ENCODE measurements at regions not wholly inside any gene's neighbourhood (a gene's known extent, or its start where the extent isn't known, plus 50 kb on each side); places are given as distances from the start of the nearest gene placed in this dataset.

GRCh38 chr6:53984163-53984562, 127.1 kb upstream of the MLIP start:
- no peak for DNase-seq (ENCODE audit: extremely low spot score)
- ChIA-PET CTCF (no interaction called here), POLR2A (no interaction called here)
- TF ChIP-seq FOXK2 (IDR thresholded peaks at IDR 0.05) (no peak), CTBP1 (IDR thresholded peaks at IDR 0.05; ENCODE audit: borderline replicate concordance) (no peak), TARDBP (IDR thresholded peaks at IDR 0.05) (no peak), ELF4 (IDR thresholded peaks at IDR 0.05) (no peak), FOXM1 (IDR thresholded peaks at IDR 0.05; ENCODE audit: borderline replicate concordance) (no peak), LEF1 (IDR thresholded peaks at IDR 0.05; ENCODE audit: borderline replicate concordance) (no peak), SP1 (IDR thresholded peaks at IDR 0.05) (no peak), BHLHE40 (IDR thresholded peaks at IDR 0.05; ENCODE audit: borderline replicate concordance) (no peak), ARNT (IDR thresholded peaks at IDR 0.05) (no peak), ZNF384 (IDR thresholded peaks at IDR 0.05) (no peak), SUZ12 (IDR thresholded peaks at IDR 0.05) (no peak), L3MBTL2 (conservative IDR thresholded peaks at IDR 0.05) (no peak), HDGF (IDR thresholded peaks at IDR 0.05; ENCODE audit: borderline replicate concordance) (no peak), PKNOX1 (IDR thresholded peaks at IDR 0.05) (no peak)

GRCh38 chr6:53984581-53984980, 126.7 kb upstream of the MLIP start:
- CTCF ChIA-PET: no interaction called here
- no peak for DNase-seq (ENCODE audit: extremely low spot score)

DNA sequence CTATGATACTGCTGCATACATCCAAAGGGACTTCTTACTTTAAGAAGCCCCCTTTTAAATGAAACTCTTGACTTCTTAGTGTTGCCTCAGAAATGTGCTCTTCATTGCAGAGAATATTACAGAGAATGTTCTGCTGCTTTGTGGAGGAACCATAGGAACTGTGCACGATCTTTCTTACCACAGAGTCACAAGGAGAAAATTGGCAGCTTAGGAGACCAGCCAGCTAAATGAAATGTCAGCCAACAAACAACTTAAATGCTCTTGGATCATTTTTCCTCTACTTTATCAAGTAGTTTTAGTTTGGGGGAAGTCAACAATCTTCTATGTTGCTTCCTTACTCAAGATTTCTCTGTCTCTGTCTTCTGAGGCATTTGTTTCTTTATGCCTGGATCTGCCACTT, 125.9 kb upstream of the MLIP start:
- CTCF ChIA-PET: interaction anchor here (0.7 to 2.4 kb wide), 4 partner anchors 259 to 1278 kb away, joined by 3 to 20 read pairs (median 8); no protein-coding TSS in a partner anchor
- no peak for DNase-seq (ENCODE audit: extremely low spot score)
- TF ChIP-seq ELF4 (IDR thresholded peaks at IDR 0.05): no peak
- no peak for TF ChIP-seq NFRKB (IDR thresholded peaks at IDR 0.05)
- no peak for TF ChIP-seq FOXM1 (IDR thresholded peaks at IDR 0.05; ENCODE audit: borderline replicate concordance)
- TF ChIP-seq HDGF (IDR thresholded peaks at IDR 0.05; ENCODE audit: borderline replicate concordance): no peak
- no peak for TF ChIP-seq FOXK2 (IDR thresholded peaks at IDR 0.05)
- POLR2A ChIA-PET: interaction anchor here (0.6 kb wide), 1 partner anchor 147 kb away, joined by 3 read pairs; no protein-coding TSS in a partner anchor

More at GRCh38 chr6:53984581-53984980, 126.7 kb upstream of the MLIP start:
- no peak for TF ChIP-seq SUZ12 (IDR thresholded peaks at IDR 0.05)
- TF ChIP-seq ELF4 (IDR thresholded peaks at IDR 0.05): no peak
- no peak for TF ChIP-seq SP1 (IDR thresholded peaks at IDR 0.05)
- POLR2A ChIA-PET: no interaction called here

DNA sequence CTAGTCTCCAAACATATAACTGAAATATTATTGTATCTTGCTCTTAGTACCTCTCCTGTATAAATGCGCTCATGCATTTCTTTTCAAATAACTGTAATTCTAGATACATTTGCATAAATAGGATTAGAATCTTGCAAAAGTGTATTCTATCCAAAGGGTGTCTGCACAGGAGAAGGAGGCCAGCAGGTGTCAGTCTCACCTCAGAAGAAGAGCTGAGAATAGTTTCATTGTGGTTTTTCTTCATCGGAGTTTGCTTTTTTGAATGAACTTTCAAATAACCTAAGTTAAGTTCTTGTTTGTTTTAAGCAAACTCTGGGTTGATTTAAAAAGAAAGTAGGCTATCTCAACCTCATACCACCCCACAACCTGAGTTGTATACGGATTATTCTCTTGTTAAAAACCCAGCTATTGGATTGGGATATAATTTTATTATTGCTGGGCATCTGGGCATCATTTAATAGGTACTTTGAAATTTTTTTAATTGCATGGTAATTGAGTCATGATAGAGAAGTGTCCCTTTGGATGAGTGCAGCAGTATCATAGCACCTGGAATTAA, 125.0 kb upstream of the MLIP start:
- TF ChIP-seq NFRKB (IDR thresholded peaks at IDR 0.05) (no peak), HDGF (IDR thresholded peaks at IDR 0.05; ENCODE audit: borderline replicate concordance) (no peak), SP1 (IDR thresholded peaks at IDR 0.05) (no peak), ARNT (IDR thresholded peaks at IDR 0.05) (no peak), CTBP1 (IDR thresholded peaks at IDR 0.05; ENCODE audit: borderline replicate concordance) (no peak), PKNOX1 (IDR thresholded peaks at IDR 0.05) (no peak), BHLHE40 (IDR thresholded peaks at IDR 0.05; ENCODE audit: borderline replicate concordance) (no peak), FOXA1 (IDR thresholded peaks at IDR 0.05) (no peak), ELF4 (IDR thresholded peaks at IDR 0.05) (no peak), LEF1 (IDR thresholded peaks at IDR 0.05; ENCODE audit: borderline replicate concordance) (no peak)
- POLR2A ChIA-PET: no interaction called here
- peak; percentile 38 for DNase-seq (ENCODE audit: extremely low spot score)
- CTCF ChIA-PET: interaction anchor here (0.6 to 2.4 kb wide), 10 partner anchors 9 to 1277 kb away, joined by 3 to 20 read pairs (median 3); no protein-coding TSS in a partner anchor

GRCh38 chr6:53986721-53987521, 124.3 kb upstream of the MLIP start:
- ChIA-PET POLR2A (no interaction called here), CTCF (interaction anchor here (0.6 to 2.4 kb wide), 9 partner anchors 10 to 1072 kb away, joined by 3 to 20 read pairs (median 3); no protein-coding TSS in a partner anchor)
- no peak for DNase-seq (ENCODE audit: extremely low spot score)
- TF ChIP-seq PKNOX1 (IDR thresholded peaks at IDR 0.05) (no peak), ELF4 (IDR thresholded peaks at IDR 0.05) (no peak), NFRKB (IDR thresholded peaks at IDR 0.05) (no peak), BHLHE40 (IDR thresholded peaks at IDR 0.05; ENCODE audit: borderline replicate concordance) (no peak), ZNF384 (IDR thresholded peaks at IDR 0.05) (no peak), FOXK2 (IDR thresholded peaks at IDR 0.05) (no peak), FOXM1 (IDR thresholded peaks at IDR 0.05; ENCODE audit: borderline replicate concordance) (no peak)

- TF ChIP-seq BHLHE40 (IDR thresholded peaks at IDR 0.05; ENCODE audit: borderline replicate concordance): no peak
- no peak for TF ChIP-seq CTBP1 (IDR thresholded peaks at IDR 0.05; ENCODE audit: borderline replicate concordance)
- TF ChIP-seq L3MBTL2 (conservative IDR thresholded peaks at IDR 0.05): no peak
- no peak for TF ChIP-seq ARNT (IDR thresholded peaks at IDR 0.05)
- TF ChIP-seq LEF1 (IDR thresholded peaks at IDR 0.05; ENCODE audit: borderline replicate concordance): no peak
- no peak for TF ChIP-seq TARDBP (IDR thresholded peaks at IDR 0.05)
- TF ChIP-seq FOXM1 (IDR thresholded peaks at IDR 0.05; ENCODE audit: borderline replicate concordance): no peak
- no peak for TF ChIP-seq SUZ12 (IDR thresholded peaks at IDR 0.05)
- no peak for TF ChIP-seq NFRKB (IDR thresholded peaks at IDR 0.05)
- TF ChIP-seq HDGF (IDR thresholded peaks at IDR 0.05; ENCODE audit: borderline replicate concordance): no peak
- TF ChIP-seq SP1 (IDR thresholded peaks at IDR 0.05): no peak
- no peak for DNase-seq (ENCODE audit: extremely low spot score)
- ChIA-PET POLR2A (no interaction called here), CTCF (interaction anchor here (2.2 kb wide), 1 partner anchor 257 kb away, joined by 13 read pairs; no protein-coding TSS in a partner anchor)
These were observed 123.7 kb upstream of the MLIP start for GRCh38 chr6:53987522-53987888.
